Upper lobe of right lung (tissue), 1 donor: ENCODE measurements at regions not wholly inside any gene's neighbourhood (a gene's known extent, or its start where the extent isn't known, plus 50 kb on each side); places are given as distances from the start of the nearest gene placed in this dataset.

Source experiments
- ATAC-seq: fragments of 200-7000 bp; cut with Tn5 transposase; one replicate; pipeline ENCODE4 v1.9.1; 2020; ENCODE audit warnings: mild to moderate bottlenecking, moderate library complexity
- DNase-seq: peaks from one replicate; pipeline ENCODE4 v3.0.0-alpha.2; 2020
- H3K27ac ChIP-seq: fragments of 200-600 bp; one replicate; pipeline ENCODE4 v1.8.0; 2022
- H3K27me3 ChIP-seq: fragments of 200-600 bp; one replicate; pipeline ENCODE4 v1.8.0; 2022; ENCODE audit warnings: mild to moderate bottlenecking
- H3K36me3 ChIP-seq: fragments of 200-600 bp; one replicate; pipeline ENCODE4 v1.8.0; 2022
- H3K4me1 ChIP-seq: fragments of 200-600 bp; one replicate; pipeline ENCODE4 v1.8.0; 2022
- H3K4me3 ChIP-seq: fragments of 200-600 bp; one replicate; pipeline ENCODE4 v1.8.0; 2022; ENCODE audit warnings: mild to moderate bottlenecking
- H3K9me3 ChIP-seq: fragments of 200-600 bp; one replicate; pipeline ENCODE4 v1.8.0; 2022
- CTCF ChIP-seq: fragments of 200-600 bp; IDR thresholded peaks from one replicate; pipeline ENCODE4 v1.8.0; 2022; ENCODE audit warnings: antibody characterized with exemption
- intact Hi-C: fragments of 100-400 bp; cut with DNase I; formaldehyde crosslinking; loops from one replicate; pipeline ENCODE4 v1.11.0; 2022
- donor health status: DM: no; HTN: yes; CAD: no; lungs with severe emphysema.

- peaks cover 16% of the 10 kb centered on the region for H3K27me3 ChIP-seq
- intact Hi-C loops = no loop called here
- no peak overlapping the region for H3K27ac ChIP-seq
- TF ChIP-seq CTCF = no peak
- H3K9me3 ChIP-seq = no peaks in the 10 kb centered on the region
- H3K4me3 ChIP-seq = no peak overlapping the region
- DNase-seq (no peak), ATAC-seq (no peak)
- no peaks in the 10 kb centered on the region for H3K4me1 ChIP-seq
- H3K36me3 ChIP-seq = no peaks in the 10 kb centered on the region
Measured at GRCh38 chr20:37643400-37643799, 50.4 kb upstream of the CTNNBL1 start.

GRCh38 chr20:37642246-37642645 lies 51.6 kb upstream of the CTNNBL1 start:
- intact Hi-C loops = no loop called here
- ATAC-seq (no peak), DNase-seq (no peak)
- TF ChIP-seq CTCF = no peak
- no peaks in the 10 kb centered on the region for H3K36me3 ChIP-seq
- H3K4me3 ChIP-seq = no peak overlapping the region
- H3K27me3 ChIP-seq = peaks cover 16% of the 10 kb centered on the region
- no peak overlapping the region for H3K27ac ChIP-seq
- H3K4me1 ChIP-seq = no peaks in the 10 kb centered on the region
- H3K9me3 ChIP-seq = no peaks in the 10 kb centered on the region

- H3K27me3 ChIP-seq = peaks cover 16% of the 10 kb centered on the region
Measured at GRCh38 chr20:37640600-37641561, 52.9 kb upstream of the CTNNBL1 start.

GRCh38 chr20:37638527-37638926 lies 55.3 kb upstream of the CTNNBL1 start:
- Histone ChIP-seq H3K9me3 (no peaks in the 10 kb centered on the region), H3K27ac (no peak overlapping the region), H3K36me3 (no peaks in the 10 kb centered on the region), H3K27me3 (peaks cover 11% of the 10 kb centered on the region), H3K4me1 (no peaks in the 10 kb centered on the region), H3K4me3 (no peak overlapping the region)
- ATAC-seq = no peak
- intact Hi-C loops = no loop called here
- no peak for DNase-seq
- no peak for TF ChIP-seq CTCF

More at GRCh38 chr20:37640600-37641561, 52.9 kb upstream of the CTNNBL1 start:
- peak; percentile 32 for ATAC-seq
- Histone ChIP-seq H3K4me3 (no peak overlapping the region), H3K36me3 (no peaks in the 10 kb centered on the region), H3K9me3 (no peaks in the 10 kb centered on the region), H3K4me1 (no peaks in the 10 kb centered on the region), H3K27ac (no peak overlapping the region)
- TF ChIP-seq CTCF = no peak
- intact Hi-C loops = no loop called here
- no peak for DNase-seq

- Histone ChIP-seq H3K4me3 (no peak overlapping the region), H3K36me3 (no peaks in the 10 kb centered on the region), H3K27ac (no peak overlapping the region), H3K4me1 (no peaks in the 10 kb centered on the region), H3K9me3 (no peaks in the 10 kb centered on the region), H3K27me3 (peaks cover 11% of the 10 kb centered on the region)
- intact Hi-C loops = no loop called here
- DNase-seq (no peak), ATAC-seq (no peak)
- TF ChIP-seq CTCF = no peak
Measured at GRCh38 chr20:37636977-37637376, 56.9 kb upstream of the CTNNBL1 start.
